H1 (cell line): ENCODE measurements at regions not wholly inside any gene's neighbourhood (a gene's known extent, or its start where the extent isn't known, plus 50 kb on each side); places are given as distances from the start of the nearest gene placed in this dataset.

Experiments
- CTCF ChIA-PET: fragments of 300-600 bp; sonication (Branson Sonifier 250); formaldehyde crosslinking; loops from one replicate; lab custom pipeline; 2021; ENCODE audit not compliant: partially characterized antibody; lab: Charles Lee
- POLR2A ChIA-PET: fragments of 300-600 bp; sonication (Branson Sonifier 250); formaldehyde crosslinking; loops from one replicate; lab custom pipeline; 2021; ENCODE audit warnings: inconsistent platforms; ENCODE audit not compliant: partially characterized antibody; lab: Charles Lee
- DNase-seq, 2 experiments: peaks; one replicate each; pipeline versions ENCODE4 v3.0.0 to v3.0.0-alpha.2; 2010 to 2022; ENCODE audit warnings: low spot score in 2 of 2, low read depth in 1 of 2, mixed read lengths in 1 of 2
- FAIRE-seq: peaks from 2 replicates; lab custom pipeline; 2011; peaks lifted over from hg19 to GRCh38; lab: Jason Lieb, UNC
- H2AFZ ChIP-seq: 2 replicates; pipeline ENCODE4 v1.8.1; 2012; ENCODE audit warnings: low read length, inconsistent platforms
- H2AK5ac ChIP-seq: 2 replicates; pipeline ENCODE4 v1.6.1; 2013; ENCODE audit warnings: low read depth, low read length
- H2BK120ac ChIP-seq: replicated peaks from 2 replicates; pipeline ENCODE3; 2013; ENCODE audit warnings: low read depth, low read length, inconsistent platforms
- H2BK12ac ChIP-seq: 2 replicates; pipeline ENCODE4 v1.6.1; 2013; ENCODE audit warnings: low read depth, low read length
- H2BK15ac ChIP-seq: 2 replicates; pipeline ENCODE4 v1.6.1; 2013; ENCODE audit warnings: low read length
- H2BK20ac ChIP-seq: 2 replicates; pipeline ENCODE4 v1.6.1; 2013; ENCODE audit warnings: low read length
- H2BK5ac ChIP-seq: 2 replicates; pipeline ENCODE4 v1.6.1; 2013; ENCODE audit warnings: low read depth, low read length
- H3K14ac ChIP-seq: 2 replicates; pipeline ENCODE4 v1.6.1; 2013; ENCODE audit warnings: inconsistent platforms; ENCODE audit not compliant: insufficient read length
- H3K18ac ChIP-seq: 2 replicates; pipeline ENCODE4 v1.6.1; 2013; ENCODE audit warnings: low read length; ENCODE audit errors: extremely low read depth
- H3K23ac ChIP-seq: 2 replicates; pipeline ENCODE4 v1.6.1; 2013; ENCODE audit warnings: inconsistent platforms; ENCODE audit not compliant: insufficient read length
- H3K23me2 ChIP-seq: 2 replicates; pipeline ENCODE4 v1.6.1; 2013; ENCODE audit warnings: low read depth, low read length
- H3K27ac ChIP-seq: 2 replicates; pipeline ENCODE4 v1.6.1; 2011; ENCODE audit warnings: low read depth, low read length, inconsistent platforms
- H3K27me3 ChIP-seq, 4 experiments: replicated peaks in 1 of 4; 1 replicate in 1 of 4; 2 replicates in 3 of 4; pipeline versions ENCODE4 v1.6.1 to v1.8.1; 2011 to 2013; ENCODE audit warnings: low read length in 3 of 4, mild to moderate bottlenecking in 3 of 4, inconsistent platforms in 2 of 4, mixed read lengths in 2 of 4, moderate library complexity in 1 of 4; ENCODE audit not compliant: control insufficient read depth in 3 of 4, insufficient read depth in 3 of 4; ENCODE audit errors: extremely low read depth in 1 of 4
- H3K36me3 ChIP-seq, 4 experiments: 2 replicates each; pipeline versions ENCODE4 v1.6.1 to v1.8.1; 2011 to 2013; ENCODE audit warnings: mild to moderate bottlenecking in 4 of 4, low read length in 3 of 4, moderate library complexity in 2 of 4, control low read depth in 1 of 4, inconsistent platforms in 1 of 4; ENCODE audit not compliant: insufficient read depth in 4 of 4, control insufficient read depth in 2 of 4
- H3K4ac ChIP-seq: replicated peaks from 2 replicates; pipeline ENCODE3; 2013; ENCODE audit warnings: low read length, low read depth, mixed read lengths, inconsistent platforms; ENCODE audit not compliant: insufficient read length
- H3K4me1 ChIP-seq, 4 experiments: replicated peaks in 1 of 4; 1 replicate in 1 of 4; 2 replicates in 3 of 4; pipeline versions ENCODE4 v1.6.1 to v1.8.1; 2011 to 2013; ENCODE audit warnings: low read length in 3 of 4, inconsistent platforms in 2 of 4, mixed read lengths in 1 of 4; ENCODE audit not compliant: insufficient read depth in 4 of 4, control insufficient read depth in 3 of 4
- H3K4me2 ChIP-seq, 2 experiments: 2 replicates each; pipeline versions ENCODE4 v1.6.1 to v1.8.1; 2011 to 2013; ENCODE audit warnings: low read depth in 2 of 2, low read length in 2 of 2, control low read depth in 1 of 2, inconsistent platforms in 1 of 2, mild to moderate bottlenecking in 1 of 2; ENCODE audit not compliant: insufficient read depth in 1 of 2
- H3K4me3 ChIP-seq, 4 experiments: fragments of 200-600, 300-600 bp in 1 of 4; sonication (generic), shearing (Covaris generic), sonication (Bioruptor Twin) in 1 of 4; 2 replicates each; pipeline versions ENCODE4 v1.5.1 to v1.8.1; 2011 to 2016; ENCODE audit warnings: low read length in 4 of 4, low read depth in 3 of 4, control low read depth in 2 of 4, inconsistent platforms in 2 of 4, mild to moderate bottlenecking in 2 of 4, mixed read lengths in 1 of 4, moderate library complexity in 1 of 4; ENCODE audit not compliant: insufficient read depth in 2 of 4; ENCODE audit errors: extremely low read depth in 1 of 4
- H3K56ac ChIP-seq: replicated peaks from 2 replicates; pipeline ENCODE3; 2013; ENCODE audit warnings: low read depth, mild to moderate bottlenecking, mixed read lengths, low read length, inconsistent platforms; ENCODE audit not compliant: insufficient read length
- H3K79me1 ChIP-seq: 2 replicates; pipeline ENCODE4 v1.6.1; 2013; ENCODE audit warnings: low read depth, low read length, control low read depth
- H3K79me2 ChIP-seq, 2 experiments: 2 replicates each; pipeline versions ENCODE4 v1.6.1 to v1.8.1; 2012 to 2013; ENCODE audit warnings: low read length in 2 of 2, mild to moderate bottlenecking in 2 of 2, inconsistent platforms in 1 of 2; ENCODE audit not compliant: insufficient read depth in 2 of 2, control insufficient read depth in 1 of 2
- H3K9ac ChIP-seq, 4 experiments: replicated peaks in 1 of 4; 1 replicate in 1 of 4; 2 replicates in 3 of 4; pipeline versions ENCODE4 v1.6.1 to v1.8.1; 2011 to 2013; ENCODE audit warnings: low read depth in 3 of 4, low read length in 3 of 4, control low read depth in 2 of 4, mild to moderate bottlenecking in 2 of 4, moderate library complexity in 2 of 4, inconsistent platforms in 1 of 4; ENCODE audit errors: extremely low read depth in 1 of 4
- H3K9me3 ChIP-seq, 2 experiments: 2 replicates each; pipeline versions ENCODE4 v1.6.1 to v1.8.1; 2012 to 2013; ENCODE audit warnings: mild to moderate bottlenecking in 2 of 2, moderate library complexity in 2 of 2, control low read depth in 1 of 2, inconsistent platforms in 1 of 2, low read depth in 1 of 2, low read length in 1 of 2, mixed read lengths in 1 of 2; ENCODE audit not compliant: insufficient read depth in 2 of 2
- H4K20me1 ChIP-seq, 2 experiments: replicated peaks in 1 of 2; 2 replicates each; pipeline versions ENCODE3 to v1.8.1; 2011 to 2013; ENCODE audit warnings: inconsistent platforms in 2 of 2, low read length in 2 of 2, mild to moderate bottlenecking in 1 of 2; ENCODE audit not compliant: insufficient read depth in 2 of 2, control insufficient read depth in 1 of 2
- H4K5ac ChIP-seq: 2 replicates; pipeline ENCODE4 v1.6.1; 2013; ENCODE audit warnings: low read length, low read depth, mixed read lengths, inconsistent platforms; ENCODE audit not compliant: insufficient read length
- H4K8ac ChIP-seq: 2 replicates; pipeline ENCODE4 v1.8.0; 2013; ENCODE audit warnings: mild to moderate bottlenecking, moderate library complexity, low read length, inconsistent platforms; ENCODE audit not compliant: insufficient read depth; ENCODE audit errors: extremely low read depth
- H4K91ac ChIP-seq: replicated peaks from 2 replicates; pipeline ENCODE3; 2013; ENCODE audit warnings: low read length, mixed read lengths, inconsistent platforms; ENCODE audit not compliant: insufficient read length
- CHD1 ChIP-seq: IDR thresholded peaks from 2 replicates; pipeline ENCODE4 v1.6.1; 2012; ENCODE audit warnings: low read depth, low read length, improper control_type of control experiment
- GABPA ChIP-seq: IDR thresholded peaks from 2 replicates; pipeline ENCODE4 v1.6.1; 2011; ENCODE audit warnings: mild to moderate bottlenecking, low read length, moderate library complexity, borderline replicate concordance; ENCODE audit not compliant: insufficient read depth
- HDAC6 ChIP-seq: IDR thresholded peaks from one replicate; pipeline ENCODE4 v1.7.1; 2012; ENCODE audit warnings: low read depth, mild to moderate bottlenecking, inconsistent platforms, low read length, moderate library complexity
- KDM1A ChIP-seq: fragments of 200-600, 300-600 bp; sonication (generic); IDR thresholded peaks from 2 replicates; pipeline ENCODE4 v1.7.1; 2016; ENCODE audit warnings: mild to moderate bottlenecking, low read length, borderline replicate concordance
- RXRA ChIP-seq: IDR thresholded peaks from 2 replicates; pipeline ENCODE4 v1.6.1; 2011; ENCODE audit warnings: low read depth, mild to moderate bottlenecking, low read length, moderate library complexity; ENCODE audit not compliant: insufficient read depth
- SIRT6 ChIP-seq: IDR thresholded peaks from one replicate; pipeline ENCODE4 v1.7.1; 2012; ENCODE audit warnings: low read length, inconsistent platforms
- TF ChIP-seq, protein P1 (sequence below): IDR thresholded peaks from 2 replicates; pipeline ENCODE4 v1.6.1; 2012; ENCODE audit warnings: inconsistent platforms

DNA sequence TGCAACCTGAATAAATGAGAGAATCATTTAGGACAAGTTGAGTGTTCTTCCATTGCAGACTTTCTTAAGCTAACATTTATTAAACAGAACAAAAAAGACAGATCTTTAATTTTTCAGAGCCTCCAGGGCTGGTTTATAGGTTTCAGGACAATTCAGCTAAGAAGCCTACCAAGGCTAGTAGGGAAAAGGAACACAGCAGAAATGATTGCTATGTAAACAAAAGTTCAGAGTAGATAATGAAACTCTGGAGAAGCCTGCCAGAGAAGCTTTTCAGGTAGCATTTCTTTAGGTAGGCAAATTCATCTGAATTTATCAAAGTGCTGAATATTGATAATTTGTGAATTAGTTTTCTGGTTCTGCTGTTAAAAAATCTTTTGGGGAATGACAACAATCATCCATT is 264.2 kb downstream of the DEPDC1B start:
- no peaks in the 10 kb centered on the region for H3K79me1 ChIP-seq
- CTCF ChIA-PET = interaction anchor here (1.0 to 1.2 kb wide), 2 partner anchors 11 to 35 kb away, joined by 3 read pairs; no protein-coding TSS in a partner anchor
- TF ChIP-seq, protein P1, sequence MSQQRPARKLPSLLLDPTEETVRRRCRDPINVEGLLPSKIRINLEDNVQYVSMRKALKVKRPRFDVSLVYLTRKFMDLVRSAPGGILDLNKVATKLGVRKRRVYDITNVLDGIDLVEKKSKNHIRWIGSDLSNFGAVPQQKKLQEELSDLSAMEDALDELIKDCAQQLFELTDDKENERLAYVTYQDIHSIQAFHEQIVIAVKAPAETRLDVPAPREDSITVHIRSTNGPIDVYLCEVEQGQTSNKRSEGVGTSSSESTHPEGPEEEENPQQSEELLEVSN = no peak
- TF ChIP-seq HDAC6 = no peak
- TF ChIP-seq SIRT6 = no peak
- TF ChIP-seq GABPA = no peak
- no peak for TF ChIP-seq RXRA
- TF ChIP-seq CHD1 = no peak
- TF ChIP-seq KDM1A = no peak

More for the DNA sequence above, 264.2 kb downstream of the DEPDC1B start:
- FAIRE-seq (no peak), DNase-seq (no peak)
- Histone ChIP-seq H4K5ac (no peak overlapping the region), H2BK5ac (no peak overlapping the region), H2AK5ac (no peak overlapping the region), H3K14ac (no peak overlapping the region), H3K18ac (no peak overlapping the region), H2BK15ac (no peak overlapping the region), H2AFZ (no peak overlapping the region), H3K36me3 (no peaks in the 10 kb centered on the region), H2BK12ac (no peak overlapping the region), H4K20me1 (no peaks in the 10 kb centered on the region), H3K23me2 (no peaks in the 10 kb centered on the region), H4K8ac (no peak overlapping the region), H3K27me3 (no peaks in the 10 kb centered on the region), H3K9ac (no peak overlapping the region), H3K4me3 (no peak overlapping the region), H3K79me2 (no peaks in the 10 kb centered on the region), H2BK120ac (no peak overlapping the region), H3K23ac (no peak overlapping the region), H3K27ac (no peak overlapping the region), H4K91ac (no peak overlapping the region), H2BK20ac (no peak overlapping the region), H3K4me2 (no peak overlapping the region), H3K4ac (no peak overlapping the region), H3K4me1 (no peaks in the 10 kb centered on the region), H3K9me3 (peaks cover 0 to 9% of the 10 kb centered on the region in 2 experiments; a peak in 1 of 4 replicates), H3K56ac (no peak overlapping the region)
- POLR2A ChIA-PET = no interaction called here
